GM12878 (cell line): ENCODE measurements at regions not wholly inside any gene's neighbourhood (a gene's known extent, or its start where the extent isn't known, plus 50 kb on each side); places are given as distances from the start of the nearest gene placed in this dataset.

Source experiments
- ATAC-seq: fragments of 200-7000 bp; cut with Tn5 transposase; 3 replicates; pipeline ENCODE4 v1.9.1; 2020; ENCODE audit warnings: mild to moderate bottlenecking, moderate library complexity
- BruUV-seq: library from RNA; stranded (reverse); fragments of 400-500 nt; replicated peaks from 2 replicates; lab custom pipeline; 2021; lab: Mats Ljungman, UMichigan
- CTCF ChIA-PET: fragments of 300-600 bp; sonication (Branson Sonifier 250); formaldehyde crosslinking; extraction: SDS; loops from one replicate; lab custom pipeline; 2021; ENCODE audit warnings: inconsistent platforms; lab: Yijun Ruan, JAX
- POLR2A ChIA-PET: fragments of 350-600 bp; formaldehyde crosslinking; extraction: SDS; loops from one replicate; lab custom pipeline; 2021; ENCODE audit warnings: inconsistent platforms; lab: Charles Lee
- RAD21 ChIA-PET: fragments of 300-600 bp; sonication (Branson Sonifier 250); formaldehyde crosslinking; loops from one replicate; lab custom pipeline; 2023; ENCODE audit warnings: antibody characterized with exemption; ENCODE audit not compliant: unreplicated experiment; lab: Charles Lee
- SMC1A ChIA-PET: fragments of 300-600 bp; sonication (Branson Sonifier 250); formaldehyde crosslinking; loops from one replicate; lab custom pipeline; 2023; ENCODE audit not compliant: unreplicated experiment, uncharacterized antibody; lab: Charles Lee
- DNase-seq: peaks from one replicate; pipeline ENCODE4 v3.0.0-alpha.2; 2011; ENCODE audit warnings: low read depth, low spot score
- FAIRE-seq: peaks from 3 replicates; lab custom pipeline; 2011; peaks lifted over from hg19 to GRCh38; lab: Jason Lieb, UNC
- H2AFZ ChIP-seq: 2 replicates; pipeline ENCODE4 v1.6.0; 2011; ENCODE audit warnings: low read depth, low read length, control low read depth; ENCODE audit not compliant: control insufficient read depth
- H3K27ac ChIP-seq: 2 replicates; pipeline ENCODE4 v1.5.1; 2011; ENCODE audit warnings: control low read depth; ENCODE audit not compliant: control insufficient read depth, insufficient read depth
- H3K27me3 ChIP-seq, 2 experiments: replicated peaks in 1 of 2; 2 replicates each; pipeline versions ENCODE4 v1.6.0 to v1.6.1; 2011; ENCODE audit warnings: low read length in 1 of 2; ENCODE audit not compliant: control insufficient read depth in 2 of 2, insufficient read depth in 2 of 2
- H3K36me3 ChIP-seq, 2 experiments: 2 replicates each; pipeline ENCODE4 v1.5.1; 2011; ENCODE audit warnings: low read length in 1 of 2; ENCODE audit not compliant: control insufficient read depth in 2 of 2, insufficient read depth in 2 of 2
- H3K4me1 ChIP-seq: 2 replicates; pipeline ENCODE4 v1.6.1; 2011; ENCODE audit warnings: mild to moderate bottlenecking, low read length, moderate library complexity, mixed read lengths; ENCODE audit not compliant: control insufficient read depth, insufficient read depth
- H3K4me2 ChIP-seq: 2 replicates; pipeline ENCODE4 v1.6.0; 2011; ENCODE audit warnings: control low read depth; ENCODE audit not compliant: control insufficient read depth, insufficient read depth
- H3K4me3 ChIP-seq: fragments of 200-600 bp; sonication (generic); 2 replicates; pipeline ENCODE4 v1.5.1; 2016
- H3K79me2 ChIP-seq: 2 replicates; pipeline ENCODE4 v1.6.0; 2011; ENCODE audit warnings: low read length; ENCODE audit not compliant: control insufficient read depth, insufficient read depth
- H3K9ac ChIP-seq: 2 replicates; pipeline ENCODE4 v1.8.0; 2011; ENCODE audit warnings: low read length, control low read depth, mixed read lengths; ENCODE audit not compliant: control insufficient read depth, insufficient read depth
- H3K9me3 ChIP-seq: replicated peaks from 3 replicates; pipeline ENCODE4 v1.5.1; 2011; ENCODE audit warnings: mild to moderate bottlenecking, low read length; ENCODE audit not compliant: control insufficient read depth, insufficient read depth
- H4K20me1 ChIP-seq: 2 replicates; pipeline ENCODE4 v1.6.0; 2011; ENCODE audit not compliant: control insufficient read depth, insufficient read depth
- BCL11A ChIP-seq: IDR thresholded peaks from 2 replicates; pipeline ENCODE4 v1.6.1; 2011; ENCODE audit warnings: low read depth, low read length
- ELK1 ChIP-seq: IDR thresholded peaks from 2 replicates; pipeline ENCODE4 v1.6.1; 2012; ENCODE audit warnings: low read depth, low read length, improper control_type of control experiment
- EP300 ChIP-seq, 2 experiments: fragments of 150-350 bp in 1 of 2; IDR thresholded peaks; 2 replicates each; pipeline ENCODE4 v1.6.1; 2011 to 2012; ENCODE audit warnings: low read depth in 2 of 2, low read length in 2 of 2, borderline replicate concordance in 1 of 2, improper control_type of control experiment in 1 of 2, inconsistent platforms in 1 of 2; ENCODE audit not compliant: control insufficient read depth in 1 of 2
- EZH2 ChIP-seq: IDR thresholded peaks from 2 replicates; pipeline ENCODE4 v1.6.1; 2012; ENCODE audit warnings: low read depth, mild to moderate bottlenecking, control low read depth, inconsistent platforms, low read length, borderline replicate concordance; ENCODE audit not compliant: control insufficient read depth
- IRF3 ChIP-seq: fragments of 450-650 bp; IDR thresholded peaks from 2 replicates; pipeline ENCODE4 v1.6.1; 2014; ENCODE audit warnings: mild to moderate bottlenecking
- KAT2A ChIP-seq: conservative IDR thresholded peaks from 2 replicates; pipeline ENCODE4 v1.6.1; 2011; ENCODE audit warnings: low read depth, low read length; ENCODE audit not compliant: control insufficient read depth
- MEF2A ChIP-seq: IDR thresholded peaks from 2 replicates; pipeline ENCODE4 v1.6.1; 2011; ENCODE audit warnings: low read depth, mild to moderate bottlenecking, low read length, moderate library complexity; ENCODE audit not compliant: insufficient read depth
- MEF2B ChIP-seq: fragments of 450-650 bp; IDR thresholded peaks from 2 replicates; pipeline ENCODE4 v1.6.1; 2018; ENCODE audit warnings: mild to moderate bottlenecking, moderate library complexity; ENCODE audit not compliant: partially characterized antibody, poor library complexity, severe bottlenecking
- NKRF ChIP-seq: fragments of 450-650 bp; conservative IDR thresholded peaks from 2 replicates; pipeline ENCODE4 v1.6.1; 2017; ENCODE audit warnings: mild to moderate bottlenecking, moderate library complexity
- RAD21 ChIP-seq: IDR thresholded peaks from 2 replicates; pipeline ENCODE4 v1.6.1; 2011; ENCODE audit warnings: mild to moderate bottlenecking, low read depth, low read length, moderate library complexity; ENCODE audit not compliant: insufficient read depth
- RAD51 ChIP-seq: fragments of 450-650 bp; IDR thresholded peaks from 2 replicates; pipeline ENCODE4 v1.6.1; 2016; ENCODE audit warnings: moderate library complexity, mild to moderate bottlenecking, inconsistent platforms
- SMARCA5 ChIP-seq: fragments of 450-650 bp; IDR thresholded peaks from 2 replicates; pipeline ENCODE4 v1.6.1; 2017; ENCODE audit warnings: mild to moderate bottlenecking
- STAT3 ChIP-seq: IDR thresholded peaks from 2 replicates; pipeline ENCODE4 v1.6.1; 2011; ENCODE audit warnings: low read depth, low read length, improper control_type of control experiment
- TBL1XR1 ChIP-seq: IDR thresholded peaks from 2 replicates; pipeline ENCODE4 v1.6.1; 2012; ENCODE audit warnings: low read depth, low read length, improper control_type of control experiment
- TCF3 ChIP-seq: IDR thresholded peaks from 2 replicates; pipeline ENCODE4 v1.6.1; 2012; ENCODE audit warnings: low read depth, mild to moderate bottlenecking, low read length, borderline replicate concordance; ENCODE audit not compliant: insufficient read depth
- USF1 ChIP-seq: IDR thresholded peaks from 2 replicates; pipeline ENCODE4 v1.6.1; 2011; ENCODE audit warnings: borderline replicate concordance, low read depth, mild to moderate bottlenecking, moderate library complexity, mixed read lengths, low read length; ENCODE audit not compliant: insufficient read depth; ENCODE audit errors: extremely low read length
- WGBS: methylation state at CpG from one replicate; pipeline ENCODE4 v1.1.6; 2016; ENCODE audit warnings: low lambda C conversion rate; ENCODE audit not compliant: insufficient replicate concordance, insufficient coverage; ENCODE audit errors: missing lambda C conversion rate; 5-methylcytosine and 5-hydroxymethylcytosine counted together
- in situ Hi-C: fragments of 300-500 bp; cut with MboI; formaldehyde crosslinking; loops from 9 replicates; pipeline ENCODE4 v1.14.3; 2018; ENCODE audit warnings: mixed read lengths
- intact Hi-C: fragments of 100-400 bp; cut with micrococcal nuclease; formaldehyde crosslinking; loops from one replicate; pipeline ENCODE4 v1.14.2; 2022; ENCODE audit not compliant: unreplicated experiment

GRCh38 chr12:24696800-24697199, 252.1 kb downstream of the BCAT1 start:
- no peak overlapping the region for H3K9ac ChIP-seq
- SMC1A ChIA-PET: interaction anchor here (1.4 kb wide), 1 partner anchor 10 kb away, joined by 3 read pairs; no protein-coding TSS in a partner anchor
- 88% methylated on average over 6 of the region's 6 CpGs for WGBS
- TF ChIP-seq EP300 (IDR thresholded peaks at IDR 0.05; ENCODE audit: borderline replicate concordance in 1 of 2, control insufficient read depth in 1 of 2, low read depth in 2 of 2, low read length in 2 of 2) (no peak), TCF3 (no peak), RAD51 (no peak), TBL1XR1 (no peak), RAD21 (no peak), STAT3 (no peak), KAT2A (no peak), BCL11A (no peak), MEF2B (no peak), IRF3 (no peak), MEF2A (no peak), USF1 (no peak), EZH2 (no peak), SMARCA5 (no peak), ELK1 (no peak), NKRF (no peak)
- H3K27me3 ChIP-seq: no peaks in the 10 kb centered on the region
- no peaks in the 10 kb centered on the region for H4K20me1 ChIP-seq
- ATAC-seq (no peak), DNase-seq (no peak), FAIRE-seq (no peak)
- intact Hi-C loops (no loop called here), in situ Hi-C loops (no loop called here)
- no peaks in the 10 kb centered on the region for H3K36me3 ChIP-seq
- no TSS peak for BruUV-seq
- RAD21 ChIA-PET: interaction anchor here (1.1 kb wide), 1 partner anchor 9 kb away, joined by 3 read pairs; no protein-coding TSS in a partner anchor
- no peak overlapping the region for H2AFZ ChIP-seq
- no peak overlapping the region for H3K4me2 ChIP-seq
- POLR2A ChIA-PET: interaction anchor here (1.5 kb wide), 1 partner anchor 9 kb away, joined by 3 read pairs; no protein-coding TSS in a partner anchor
- no peak overlapping the region for H3K27ac ChIP-seq
- H3K9me3 ChIP-seq: no peaks in the 10 kb centered on the region; the same call in 2 of the 3 replicates
- no peak overlapping the region for H3K4me3 ChIP-seq
- CTCF ChIA-PET: interaction anchor here (1.0 kb wide), 1 partner anchor 24 kb away, joined by 3 read pairs; no protein-coding TSS in a partner anchor
- H3K79me2 ChIP-seq: no peaks in the 10 kb centered on the region
- H3K4me1 ChIP-seq: no peaks in the 10 kb centered on the region
